ENCODE measurements at regions not wholly inside any gene's neighbourhood (a gene's known extent, or its start where the extent isn't known, plus 50 kb on each side); places are given as distances from the start of the nearest gene placed in this dataset.
"Not testable (repeated sequence)": the region's sequence is repeated elsewhere in the genome, so short reads cannot be mapped to it uniquely, and the experiment has no call there.

DNA sequence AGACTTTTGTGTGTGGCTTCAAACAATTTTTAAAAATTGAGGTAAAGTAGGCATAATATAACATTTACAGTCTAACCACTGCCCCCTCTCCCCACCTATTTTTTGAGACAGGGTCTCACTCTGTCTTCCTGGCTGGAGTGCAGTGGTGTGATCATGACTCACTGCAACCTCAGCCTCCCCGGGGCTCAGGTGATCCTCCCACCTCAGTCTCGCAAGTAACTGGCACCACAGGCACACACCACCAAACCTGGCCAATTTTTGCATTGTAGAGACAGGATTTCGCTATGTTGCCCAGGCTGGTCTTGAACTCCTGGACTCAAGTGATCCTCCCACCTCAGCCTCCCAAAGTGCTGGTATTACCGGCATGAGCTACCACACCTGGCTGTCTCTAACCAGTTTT, 161.8 kb downstream of the GOSR1 start:
- not testable (repeated sequence) for DNase-seq

DNA sequence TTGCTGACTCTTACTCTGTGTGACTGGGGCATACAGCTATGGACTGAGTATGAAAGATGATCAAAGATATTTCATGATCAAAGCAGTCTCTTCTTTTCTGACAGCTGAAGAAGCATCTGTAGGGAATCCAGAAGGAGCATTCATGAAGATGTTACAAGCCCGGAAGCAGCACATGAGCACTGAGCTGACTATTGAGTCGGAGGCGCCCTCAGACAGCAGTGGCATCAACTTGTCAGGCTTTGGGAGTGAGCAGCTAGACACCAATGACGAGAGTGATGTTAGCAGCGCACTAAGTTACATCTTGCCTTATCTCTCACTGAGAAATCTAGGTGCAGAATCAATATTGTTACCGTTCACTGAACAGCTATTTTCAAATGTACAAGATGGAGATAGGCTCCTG, 154.4 kb downstream of the GOSR1 start:
- DNase-seq = not testable (repeated sequence)

DNA sequence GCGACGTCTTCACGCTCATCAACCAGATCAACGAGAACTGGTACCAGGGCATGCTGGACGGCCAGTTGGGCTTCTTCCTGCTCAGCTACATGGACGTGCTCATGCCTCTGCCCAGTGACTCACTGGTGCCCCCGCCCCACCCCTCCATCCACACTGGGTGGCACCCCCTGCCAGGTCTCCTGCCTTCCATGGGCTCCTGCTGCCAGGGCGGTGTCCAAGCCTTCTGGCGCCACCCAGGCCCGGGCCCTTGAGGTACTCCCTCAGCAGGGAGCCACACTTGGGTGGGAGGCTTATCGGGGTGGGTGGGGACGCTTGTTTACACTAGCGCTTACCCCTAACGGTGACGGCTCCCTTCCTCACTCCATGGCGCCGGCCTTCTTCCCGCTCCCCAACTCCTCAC, 148.2 kb downstream of the GOSR1 start:
- not testable (repeated sequence) for DNase-seq

DNA sequence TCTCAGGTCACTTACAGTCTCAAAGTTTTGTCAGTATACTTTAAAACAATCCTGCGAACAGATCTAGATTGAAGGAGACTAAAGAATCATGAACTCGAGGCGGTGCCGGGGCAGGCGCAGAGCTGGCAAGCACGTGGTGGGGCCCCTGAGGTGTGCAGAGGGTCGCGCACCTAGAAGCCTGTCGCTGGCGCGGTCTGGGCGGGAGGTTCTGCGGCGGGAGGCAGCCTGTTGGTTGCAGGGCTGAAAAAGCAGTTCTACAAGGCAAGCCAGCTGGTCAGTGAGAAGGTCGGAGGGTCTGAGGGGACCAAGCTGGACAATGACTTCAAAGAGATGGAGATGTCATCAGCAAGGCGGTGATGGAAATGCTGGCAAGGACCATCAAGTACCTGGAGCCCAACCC, 147.0 kb downstream of the GOSR1 start:
- DNase-seq = not testable (repeated sequence)

DNA sequence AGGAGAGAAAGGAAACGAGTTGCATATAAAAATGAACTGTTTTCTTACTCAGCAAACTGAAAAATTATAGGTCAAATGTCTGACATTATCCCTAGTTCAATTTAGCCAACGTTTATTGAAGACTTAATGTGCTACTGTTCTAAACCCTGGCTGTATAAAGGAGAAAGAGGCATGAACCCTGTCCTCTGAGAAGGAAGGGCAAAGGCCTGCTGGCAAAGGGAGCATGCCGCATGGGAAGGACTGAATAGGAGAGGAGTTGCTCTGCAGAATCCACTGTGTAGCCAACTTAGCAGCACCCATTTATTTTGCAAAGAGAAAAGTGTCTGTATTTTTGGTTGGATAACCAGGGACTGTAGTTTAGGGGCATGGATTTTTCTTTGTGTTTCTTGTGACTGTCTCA, 132.5 kb downstream of the GOSR1 start:
- DNase-seq = not testable (repeated sequence)

DNA sequence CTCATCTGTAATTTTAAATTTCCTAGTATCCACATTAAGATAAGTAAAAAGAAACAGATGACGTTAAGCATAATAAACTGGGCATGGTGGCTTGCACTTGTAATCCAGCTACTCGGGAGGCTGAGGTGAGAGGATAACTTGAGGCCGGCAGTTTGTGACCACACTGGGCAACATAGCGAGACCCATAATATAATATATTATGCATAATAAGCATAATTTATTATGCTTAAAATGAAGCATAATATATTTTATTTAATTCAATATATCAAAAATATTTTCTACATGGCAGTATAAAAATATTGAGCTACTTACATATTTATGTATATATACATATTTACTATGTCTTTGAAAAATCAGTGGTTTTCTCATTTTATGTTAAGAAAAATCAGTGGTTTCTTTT, 128.3 kb downstream of the GOSR1 start:
- DNase-seq = no peak

DNA sequence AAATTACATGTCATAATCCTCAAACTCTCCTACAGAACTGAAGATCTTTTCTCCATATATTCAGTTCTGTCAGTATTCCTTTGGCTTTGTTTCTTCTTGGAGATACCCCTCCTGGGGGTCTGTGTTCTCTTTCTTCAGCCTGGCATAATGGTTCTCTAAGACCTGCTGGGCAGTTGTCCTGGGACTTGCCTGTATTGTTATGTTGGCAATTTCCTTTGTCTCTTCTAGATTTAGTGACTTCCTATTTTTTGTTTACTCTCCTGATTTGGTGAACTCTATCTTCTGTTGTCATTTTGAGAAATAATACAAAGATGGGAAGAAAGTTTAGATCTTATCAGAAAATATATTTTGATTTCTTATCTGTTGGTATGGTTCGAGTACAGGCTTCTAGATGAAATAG, 127.8 kb downstream of the GOSR1 start:
- DNase-seq = no peak

DNA sequence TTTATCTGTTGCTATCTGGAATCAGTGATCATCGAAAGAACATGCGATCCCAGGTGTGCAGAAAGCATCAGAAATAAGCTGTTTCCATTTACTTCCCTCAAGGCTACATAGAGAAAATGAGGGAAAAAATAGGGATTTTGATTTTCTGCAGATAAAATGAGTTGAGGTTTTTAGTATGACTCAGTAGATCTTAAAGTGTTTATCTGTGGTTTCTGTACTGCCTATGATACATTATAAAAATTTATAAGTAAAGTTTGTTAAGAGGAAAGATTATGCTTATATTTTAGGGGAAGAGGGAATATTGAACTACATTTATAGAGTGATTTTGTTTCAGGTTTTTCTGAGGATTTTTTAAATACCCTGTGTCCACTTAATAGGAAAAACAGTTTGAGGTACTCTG, 125.2 kb downstream of the GOSR1 start:
- not testable (repeated sequence) for DNase-seq

DNA sequence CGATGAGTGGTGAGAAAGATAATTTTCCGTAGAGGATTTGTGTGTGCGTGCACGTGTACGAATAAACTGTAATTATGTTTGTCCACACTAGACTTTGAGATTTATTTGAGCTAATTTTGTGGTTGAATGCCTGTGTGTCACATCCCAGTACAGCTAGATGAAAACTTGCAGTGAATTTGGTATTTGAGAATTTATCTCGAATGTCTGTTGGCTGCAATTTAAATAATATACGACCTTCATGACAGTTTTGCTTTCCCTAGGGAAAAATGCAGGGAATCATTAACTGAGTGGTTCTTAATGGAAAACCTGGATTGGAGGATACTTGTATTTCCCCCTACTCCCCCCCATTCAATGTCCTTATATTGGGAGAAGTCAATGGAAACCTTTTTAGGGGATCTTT, 124.8 kb downstream of the GOSR1 start:
- DNase-seq = not testable (repeated sequence)

DNA sequence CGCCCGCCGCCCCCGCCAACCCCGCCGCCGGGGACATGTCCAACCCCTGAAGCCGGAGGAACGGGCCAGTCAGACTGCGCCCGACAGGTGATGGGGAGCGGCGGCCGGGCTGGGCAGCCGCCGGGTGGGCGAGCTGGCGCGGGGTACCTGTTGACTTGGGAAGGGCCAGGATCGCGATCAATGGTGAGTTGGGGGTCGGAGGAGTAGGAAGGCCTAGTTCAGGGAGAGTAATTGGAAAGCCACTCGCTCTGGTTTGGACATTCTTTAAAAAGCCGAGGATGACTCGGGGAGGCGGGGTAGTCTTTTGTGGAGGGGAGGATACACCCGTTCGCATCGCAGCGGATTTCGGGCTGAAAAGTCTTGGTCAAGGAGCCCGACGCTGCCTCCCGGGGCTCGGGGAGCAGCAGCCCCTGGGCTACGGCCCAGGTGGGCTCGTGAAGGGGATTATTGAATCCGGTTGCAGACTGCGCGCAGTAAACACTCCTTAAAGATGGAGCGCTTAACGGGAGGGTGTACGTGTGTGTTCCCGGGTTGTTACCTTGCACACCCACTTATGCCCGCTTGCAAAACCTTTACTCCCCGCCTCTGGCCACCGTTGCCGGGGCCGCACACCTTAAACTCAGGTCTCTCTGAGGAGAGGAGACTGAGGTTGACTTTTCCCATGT, 123.8 kb downstream of the GOSR1 start:
- no peak for DNase-seq

DNA sequence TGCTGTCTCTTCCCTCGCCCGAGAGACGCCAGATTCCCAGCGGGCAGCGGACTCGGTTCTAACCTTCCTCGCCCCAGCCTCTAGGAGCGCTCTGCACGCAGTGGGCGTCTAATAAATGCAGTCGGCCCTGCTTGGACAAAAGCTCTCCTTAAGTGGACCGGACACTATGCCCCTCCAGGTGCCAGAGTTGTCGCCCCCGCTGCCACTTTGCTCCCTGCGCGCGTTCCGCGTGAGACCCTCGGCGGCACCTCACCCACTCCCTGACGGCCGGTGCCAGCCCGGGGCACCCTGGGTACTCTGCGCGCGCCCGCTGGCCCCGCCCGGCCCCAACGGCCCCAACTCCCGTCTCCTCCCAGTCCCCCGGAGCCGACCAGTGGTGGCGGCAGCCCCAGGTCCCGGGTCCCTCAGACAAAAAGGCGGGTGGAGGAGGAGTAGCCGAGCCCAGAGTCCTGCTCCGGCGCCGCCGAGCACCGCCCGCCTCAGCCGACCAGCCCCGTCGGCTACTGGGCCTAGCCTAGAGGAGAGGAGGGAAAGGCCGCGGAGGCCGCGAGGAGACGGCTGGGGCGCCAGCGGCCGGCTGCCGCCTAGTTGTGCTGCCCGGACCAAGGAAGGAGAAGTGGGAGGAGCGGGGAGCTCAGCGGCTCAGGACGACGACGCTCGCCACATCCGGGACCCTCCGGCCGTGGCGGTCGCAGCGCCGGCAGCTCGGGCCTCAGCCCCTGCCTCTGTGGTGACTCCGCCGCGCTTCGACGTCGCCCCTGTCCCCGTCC, 123.0 kb downstream of the GOSR1 start:
- peak; percentile 80 for DNase-seq

DNA sequence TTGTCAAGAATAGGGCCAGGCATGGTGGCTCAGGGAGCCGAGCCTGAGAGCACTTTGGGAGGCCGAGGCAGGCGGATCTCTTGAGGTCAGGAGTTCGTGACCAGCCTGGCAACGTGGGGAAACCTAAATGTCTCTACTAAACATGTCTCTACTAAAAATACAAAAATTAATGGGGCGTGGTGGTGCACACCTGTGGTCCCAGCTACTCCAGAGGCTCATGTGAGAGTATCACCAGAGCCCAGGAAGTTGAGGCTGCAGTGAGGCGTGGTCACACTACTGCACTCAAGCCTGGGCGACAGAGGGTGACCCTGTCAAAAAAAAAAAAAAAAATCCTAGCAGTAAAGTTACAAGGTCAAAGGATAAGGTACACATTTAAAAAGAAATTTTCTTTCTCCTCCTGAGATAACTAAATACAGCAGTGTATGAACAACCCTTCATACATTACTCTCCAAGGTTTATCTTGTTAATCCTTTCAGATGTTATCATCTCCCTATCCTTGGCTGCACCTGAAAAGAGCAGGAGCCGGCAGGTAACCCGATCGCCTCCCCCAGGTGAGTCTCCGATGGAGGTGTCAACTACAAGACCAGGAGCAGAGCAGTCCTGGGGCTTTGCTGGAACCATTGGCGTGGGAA, 122.3 kb downstream of the GOSR1 start:
- DNase-seq = no peak

DNA sequence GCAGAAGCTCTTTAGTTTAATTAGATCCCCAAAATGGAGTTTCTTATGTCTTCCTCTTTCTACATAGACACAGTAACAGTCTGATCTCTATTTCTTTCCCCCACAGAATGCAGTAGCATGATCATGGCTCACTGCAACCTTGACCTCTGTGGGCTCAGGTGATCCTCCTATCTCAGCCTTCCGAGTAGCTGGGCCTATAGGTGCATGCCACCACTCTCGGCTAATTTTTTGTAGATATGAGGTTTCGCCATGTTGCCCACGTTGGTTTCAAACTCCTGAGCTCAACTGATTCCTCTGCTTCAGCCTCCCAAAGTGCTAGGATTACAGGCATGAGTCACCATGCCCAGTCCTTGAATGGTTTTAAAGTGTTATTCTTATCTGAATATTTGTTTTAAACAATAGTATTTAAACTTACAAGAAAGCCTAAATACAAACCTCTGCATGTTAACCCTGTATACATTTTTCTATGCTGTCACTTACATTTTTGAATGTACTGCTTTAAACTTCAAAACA, 120.6 kb downstream of the GOSR1 start:
- no peak for DNase-seq

DNA sequence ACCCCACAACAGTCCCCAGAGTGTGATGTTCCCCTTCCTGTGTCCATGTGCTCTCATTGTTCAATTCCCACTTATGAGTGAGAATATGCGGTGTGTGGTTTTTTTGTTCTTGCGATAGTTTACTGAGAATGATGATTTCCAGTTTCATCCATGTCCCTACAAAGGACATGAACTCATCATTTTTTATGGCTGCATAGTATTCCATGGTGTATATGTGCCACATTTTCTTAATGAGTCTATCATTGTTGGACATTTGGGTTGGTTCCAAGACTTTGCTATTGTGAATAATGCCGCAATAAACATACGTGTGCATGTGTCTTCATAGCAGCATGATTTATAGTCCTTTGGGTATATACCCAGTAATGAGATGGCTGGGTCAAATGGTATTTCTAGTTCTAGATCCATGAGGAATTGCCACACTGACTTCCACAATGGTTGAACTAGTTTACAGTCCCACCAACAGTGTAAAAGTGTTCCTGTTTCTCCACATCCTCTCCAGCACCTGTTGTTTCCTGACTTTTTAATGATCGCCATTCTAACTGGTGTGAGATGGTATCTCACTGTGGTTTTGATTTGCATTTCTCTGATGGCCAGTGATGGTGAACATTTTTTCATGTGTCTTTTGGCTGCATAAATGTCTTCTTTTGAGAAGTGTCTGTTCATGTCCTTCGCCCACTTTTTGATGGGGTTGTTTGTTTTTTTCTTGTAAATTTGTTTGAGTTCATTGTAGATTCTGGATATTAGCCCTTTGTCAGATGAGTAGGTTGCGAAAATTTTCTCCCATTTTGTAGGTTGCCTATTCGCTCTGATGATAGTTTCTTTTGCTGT, 120.0 kb downstream of the GOSR1 start:
- not testable (repeated sequence) for DNase-seq

DNA sequence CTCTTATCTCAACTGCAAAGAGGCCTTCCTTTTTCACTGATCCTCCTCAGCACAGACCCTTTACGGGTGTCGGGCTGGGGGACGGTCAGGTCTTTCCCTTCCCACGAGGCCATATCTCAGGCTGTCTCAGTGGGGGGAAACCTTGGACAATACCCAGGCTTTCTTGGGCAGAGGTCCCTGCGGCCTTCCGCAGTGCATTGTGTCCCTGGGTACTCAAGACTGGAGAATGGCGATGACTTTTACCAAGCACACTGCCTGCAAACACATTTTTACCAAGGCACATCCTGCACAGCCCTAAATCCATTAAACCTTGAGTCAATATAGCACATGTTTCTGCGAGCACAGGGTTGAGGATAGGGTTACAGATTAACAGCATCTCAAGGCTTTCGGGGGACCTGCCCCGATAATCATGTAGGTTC, 117.8 kb downstream of the GOSR1 start:
- not testable (repeated sequence) for DNase-seq

DNA sequence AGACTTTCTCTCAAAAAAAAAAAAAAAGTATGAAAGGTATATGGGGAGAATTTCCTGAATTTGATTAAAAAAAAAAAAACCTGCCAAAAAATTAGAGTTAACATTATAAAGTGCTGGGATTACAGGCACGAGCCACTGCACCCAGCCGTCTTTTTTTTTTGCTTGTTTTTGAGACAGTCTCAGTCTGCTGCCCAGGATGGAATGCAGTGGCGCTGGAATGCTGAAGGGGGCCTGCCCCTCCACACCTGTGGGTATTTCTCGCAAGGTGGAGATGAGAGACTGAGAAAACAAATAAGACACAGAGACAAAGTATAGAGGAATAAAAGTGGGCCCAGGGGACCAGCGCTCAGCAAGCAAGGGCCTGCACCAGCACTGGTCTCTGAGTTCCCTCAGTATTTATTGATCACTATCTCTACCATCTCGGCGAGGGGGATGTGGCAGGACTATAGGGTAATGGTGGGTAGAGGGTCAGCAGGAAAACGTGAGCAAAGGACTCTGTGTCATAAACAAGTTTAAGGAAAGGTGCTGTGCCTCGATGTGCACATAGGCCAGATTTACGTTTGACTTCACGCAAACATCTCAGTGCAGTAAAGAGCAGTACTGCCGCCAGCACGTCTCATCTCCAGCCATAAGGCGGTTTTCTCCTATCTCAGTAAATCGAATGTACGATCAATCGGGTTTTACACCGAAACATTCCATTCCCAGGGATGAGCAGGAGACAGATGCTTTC, 117.2 kb downstream of the GOSR1 start:
- DNase-seq = no peak

DNA sequence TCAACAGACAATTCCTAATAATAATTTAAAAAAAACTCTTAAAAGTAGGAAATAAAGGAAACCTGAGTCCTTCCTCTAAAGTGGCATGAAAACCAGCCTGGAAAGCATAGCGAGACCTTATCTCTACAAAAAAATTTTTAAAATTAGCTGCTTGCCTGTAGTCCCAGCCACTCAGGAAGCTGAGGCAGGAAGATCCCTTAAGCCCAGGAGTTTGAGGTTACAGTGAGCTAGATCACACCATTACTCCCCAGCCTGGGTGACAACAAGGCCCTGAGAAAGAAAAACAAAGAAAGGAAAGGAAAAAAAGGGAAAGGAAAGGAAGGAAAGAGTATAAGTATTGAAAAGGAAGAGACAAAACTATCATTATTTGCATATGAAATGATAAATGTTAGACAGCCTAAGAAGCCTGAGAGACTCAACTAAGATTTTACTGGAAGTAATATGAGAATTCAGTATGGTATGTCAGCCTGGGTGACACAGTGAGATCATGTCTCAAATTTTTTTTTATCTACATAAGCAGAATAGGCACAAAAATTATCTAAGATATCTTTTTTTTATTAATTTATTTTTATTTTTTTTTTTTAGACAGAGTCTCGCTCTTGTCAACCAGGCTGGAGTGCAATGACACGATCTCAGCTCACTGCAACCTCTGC, 113.0 kb downstream of the GOSR1 start:
- no peak for DNase-seq

DNA sequence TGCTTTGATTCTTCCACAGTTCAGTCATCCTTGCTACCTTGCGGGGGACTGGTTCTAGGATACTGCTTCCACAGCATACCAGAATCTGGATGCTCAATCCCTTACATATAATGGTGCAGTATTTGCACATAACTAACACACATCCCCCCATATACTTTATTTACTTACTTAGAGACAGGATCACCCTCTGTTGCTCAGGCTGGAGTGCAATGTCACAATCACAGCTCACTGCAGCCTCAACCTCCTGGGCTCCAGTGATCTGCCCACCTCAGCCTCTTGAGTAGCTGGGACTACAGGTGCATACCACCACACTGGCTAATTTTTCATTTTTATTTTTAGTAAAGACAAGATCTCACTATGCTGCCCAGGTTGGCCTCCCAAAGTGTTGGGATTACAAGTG, 112.2 kb downstream of the GOSR1 start:
- DNase-seq = no peak

DNA sequence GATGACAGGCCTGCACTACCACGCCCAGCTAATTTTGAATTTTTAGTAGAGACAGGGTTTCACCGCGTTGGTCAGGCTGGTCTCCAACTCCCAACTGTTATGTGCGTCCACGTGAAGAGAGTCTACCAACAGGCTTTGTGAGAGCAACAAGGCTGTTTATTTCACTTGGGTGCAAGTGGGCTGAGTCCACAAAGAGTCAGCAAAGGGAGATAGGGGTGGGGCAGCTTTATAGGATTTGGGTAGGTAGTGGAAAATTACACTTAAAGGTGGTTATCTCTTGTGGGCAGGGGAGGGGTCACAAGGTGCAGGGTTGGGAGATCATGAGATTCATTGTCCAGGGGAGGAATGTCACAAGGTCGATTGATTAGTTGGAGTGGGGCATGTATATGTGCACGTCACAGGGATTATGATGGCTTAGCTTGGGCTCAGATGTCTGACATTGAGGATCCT, 111.6 kb downstream of the GOSR1 start:
- no peak for DNase-seq

DNA sequence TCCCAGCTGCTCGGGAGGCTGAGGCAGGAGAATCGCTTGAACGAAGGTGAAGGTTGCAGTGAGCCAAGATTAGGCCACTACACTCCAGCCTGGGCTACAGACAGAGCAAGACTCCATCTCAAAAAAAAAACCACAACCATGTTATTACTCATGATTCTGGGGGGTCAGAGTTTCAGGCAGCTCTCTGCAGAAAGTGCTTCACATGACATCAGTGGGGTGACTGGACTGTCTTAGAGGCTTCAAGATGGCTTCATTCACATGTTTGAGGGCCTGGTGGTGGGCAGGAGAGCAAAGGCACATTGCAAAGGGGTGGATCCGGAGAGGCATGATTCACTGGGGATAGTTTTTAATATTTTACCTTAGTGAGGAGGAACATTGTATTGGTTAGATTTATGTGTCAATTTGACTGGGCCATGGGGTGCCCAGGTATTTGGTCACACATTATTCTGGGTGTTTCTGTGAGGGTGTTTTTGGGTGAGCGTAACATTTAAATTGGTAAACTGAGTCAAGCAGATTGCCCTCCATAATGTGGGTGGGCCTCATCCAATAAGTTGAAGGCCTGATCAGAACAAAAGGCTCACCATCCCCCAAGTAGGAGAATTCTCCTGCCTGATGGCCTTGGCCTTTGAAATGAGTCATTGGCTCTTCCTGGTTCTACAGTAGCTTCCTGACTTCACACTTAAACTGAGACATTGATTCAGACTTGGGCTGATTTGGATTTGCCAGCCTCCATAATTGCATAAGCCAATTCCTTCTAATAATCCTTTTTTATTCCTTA, 109.8 kb downstream of the GOSR1 start:
- DNase-seq = no peak

DNA sequence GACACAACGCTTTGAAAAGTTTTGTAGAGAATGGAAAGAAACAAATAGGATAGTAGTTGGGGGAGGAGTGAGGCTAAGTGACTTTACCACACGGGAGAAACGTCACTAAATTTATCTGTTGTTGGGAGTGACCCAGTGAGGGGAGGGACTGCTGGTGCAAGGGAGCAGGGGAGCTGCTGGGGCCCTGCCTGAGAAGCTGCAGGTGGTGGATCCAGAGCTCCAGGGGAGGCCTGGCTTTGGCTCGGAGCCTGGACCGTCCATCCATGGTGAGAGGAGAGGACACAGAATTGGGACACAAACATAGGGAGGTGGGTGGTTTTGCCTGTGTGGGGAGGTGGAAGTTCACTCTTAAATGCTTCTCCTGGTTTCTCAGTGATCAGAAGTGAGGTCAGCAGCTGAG, 107.6 kb downstream of the GOSR1 start:
- no peak for DNase-seq

Measured in 8988T (cell line).